Erythroblast (primary cell): ENCODE measurements at regions not wholly inside any gene's neighbourhood (a gene's known extent, or its start where the extent isn't known, plus 50 kb on each side); places are given as distances from the start of the nearest gene placed in this dataset.

ENCODE experiments used
- GATA1 ChIP-seq: IDR thresholded peaks from 2 replicates; pipeline ENCODE4 v1.6.1; 2011; ENCODE audit warnings: low read depth, mild to moderate bottlenecking, control low read depth, low read length, moderate library complexity
- POLR2A ChIP-seq: IDR thresholded peaks from 2 replicates; pipeline ENCODE4 v1.6.1; 2011; ENCODE audit warnings: mild to moderate bottlenecking, low read length

DNA sequence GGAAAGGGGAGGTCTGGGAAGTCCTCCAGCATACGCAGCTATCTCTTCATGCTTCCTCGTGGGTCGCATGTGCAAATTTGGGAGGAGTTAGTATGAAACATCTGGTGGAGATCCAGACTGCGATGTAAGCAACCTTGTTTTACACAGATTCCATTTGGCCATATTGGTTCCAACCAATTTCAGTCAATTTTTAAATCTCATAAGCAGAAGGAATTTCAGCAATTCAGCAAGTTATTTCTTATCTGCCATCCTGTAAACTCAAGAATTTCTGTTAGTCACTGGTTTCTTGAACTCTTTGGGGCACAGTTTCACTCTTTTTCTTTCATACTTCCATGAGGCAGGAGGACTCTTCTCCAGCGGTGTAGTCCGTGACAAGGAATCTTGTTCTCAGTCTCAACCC is 130.4 kb upstream of the CLINT1 start:
- TF ChIP-seq POLR2A (no peak), GATA1 (no peak)
